Tibial nerve (tissue), 3 donors: ENCODE measurements at regions not wholly inside any gene's neighbourhood (a gene's known extent, or its start where the extent isn't known, plus 50 kb on each side); places are given as distances from the start of the nearest gene placed in this dataset.

Source experiments
- POLR2A ChIP-seq, 2 donors: fragments of 450-650 bp; IDR thresholded peaks; one replicate each; pipeline ENCODE4 v1.6.1; 2017; ENCODE audit warnings: antibody characterized with exemption in 2 of 2, mild to moderate bottlenecking in 2 of 2, moderate library complexity in 2 of 2
- TF ChIP-seq, protein P1 (sequence below), 5 experiments: fragments of 200-600 bp in 3 of 5; fragments of 450-650 bp in 2 of 5; sonication (generic) in 3 of 5; IDR thresholded peaks; one replicate each; pipeline ENCODE4 v1.5.1; 2016 to 2019; ENCODE audit warnings: antibody characterized with exemption in 5 of 5, mild to moderate bottlenecking in 3 of 5, moderate library complexity in 2 of 5

DNA sequence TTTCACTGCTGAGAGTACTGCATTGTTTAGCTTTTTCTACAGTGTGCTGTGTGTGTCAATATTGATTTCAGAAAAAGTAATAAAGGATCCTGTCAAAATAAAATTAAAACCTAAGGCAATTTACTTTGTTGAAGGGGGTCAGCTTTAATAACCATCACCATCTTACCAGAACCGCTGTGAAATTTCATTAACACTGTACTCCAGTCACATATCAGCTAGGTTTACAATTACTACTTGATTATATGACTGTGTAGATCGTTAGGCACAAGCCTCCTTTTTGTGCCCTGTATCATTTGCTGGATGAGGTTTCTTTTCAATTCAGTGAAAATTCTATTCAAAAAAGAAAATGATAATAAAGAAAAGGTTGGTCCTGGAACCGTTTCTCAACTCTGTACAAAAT, 917.2 kb downstream of the CENPC start:
- TF ChIP-seq, protein P1, sequence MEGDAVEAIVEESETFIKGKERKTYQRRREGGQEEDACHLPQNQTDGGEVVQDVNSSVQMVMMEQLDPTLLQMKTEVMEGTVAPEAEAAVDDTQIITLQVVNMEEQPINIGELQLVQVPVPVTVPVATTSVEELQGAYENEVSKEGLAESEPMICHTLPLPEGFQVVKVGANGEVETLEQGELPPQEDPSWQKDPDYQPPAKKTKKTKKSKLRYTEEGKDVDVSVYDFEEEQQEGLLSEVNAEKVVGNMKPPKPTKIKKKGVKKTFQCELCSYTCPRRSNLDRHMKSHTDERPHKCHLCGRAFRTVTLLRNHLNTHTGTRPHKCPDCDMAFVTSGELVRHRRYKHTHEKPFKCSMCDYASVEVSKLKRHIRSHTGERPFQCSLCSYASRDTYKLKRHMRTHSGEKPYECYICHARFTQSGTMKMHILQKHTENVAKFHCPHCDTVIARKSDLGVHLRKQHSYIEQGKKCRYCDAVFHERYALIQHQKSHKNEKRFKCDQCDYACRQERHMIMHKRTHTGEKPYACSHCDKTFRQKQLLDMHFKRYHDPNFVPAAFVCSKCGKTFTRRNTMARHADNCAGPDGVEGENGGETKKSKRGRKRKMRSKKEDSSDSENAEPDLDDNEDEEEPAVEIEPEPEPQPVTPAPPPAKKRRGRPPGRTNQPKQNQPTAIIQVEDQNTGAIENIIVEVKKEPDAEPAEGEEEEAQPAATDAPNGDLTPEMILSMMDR (IDR thresholded peaks at IDR 0.05), result no peak
- TF ChIP-seq POLR2A (IDR thresholded peaks at IDR 0.05), result no peak
